Activated B cell treated with CpG ODN at 0.5 μM for 24 hours (primary cell): ENCODE measurements at regions not wholly inside any gene's neighbourhood (a gene's known extent, or its start where the extent isn't known, plus 50 kb on each side); places are given as distances from the start of the nearest gene placed in this dataset.

Source experiments
- ATAC-seq: fragments of 200-7000 bp; cut with Tn5 transposase; one replicate; pipeline ENCODE4 v1.10.0; 2021; ENCODE audit warnings: low read depth, mild to moderate bottlenecking, moderate library complexity
- CTCF ChIA-PET: fragments of 350-600 bp; sonication (Branson Sonifier 250); formaldehyde crosslinking; loops from one replicate; lab custom pipeline; 2021; ENCODE audit warnings: antibody characterized with exemption; lab: Charles Lee
- POLR2A ChIA-PET: fragments of 350-600 bp; sonication (Branson Sonifier 250); formaldehyde crosslinking; loops from one replicate; lab custom pipeline; 2021; ENCODE audit warnings: antibody characterized with exemption; lab: Charles Lee
- DNase-seq: peaks from one replicate; pipeline ENCODE4 v3.0.0; 2022
- H3K27ac Mint-ChIP-seq: one replicate; pipeline ENCODE4 v1.8.0; 2020; ENCODE audit warnings: mixed read lengths
- H3K27me3 Mint-ChIP-seq: one replicate; pipeline ENCODE4 v1.8.0; 2021; ENCODE audit warnings: mixed read lengths
- H3K36me3 Mint-ChIP-seq: one replicate; pipeline ENCODE4 v1.8.0; 2021; ENCODE audit warnings: low read depth, mixed read lengths
- H3K4me1 Mint-ChIP-seq: one replicate; pipeline ENCODE4 v1.8.0; 2021; ENCODE audit warnings: mixed read lengths
- H3K4me3 Mint-ChIP-seq: one replicate; pipeline ENCODE4 v1.8.0; 2020; ENCODE audit warnings: mild to moderate bottlenecking, mixed read lengths
- H3K9me3 Mint-ChIP-seq: one replicate; pipeline ENCODE4 v1.8.0; 2020; ENCODE audit warnings: mixed read lengths
- intact Hi-C: fragments of 100-400 bp; cut with micrococcal nuclease; formaldehyde crosslinking; loops from one replicate; pipeline ENCODE4 v1.15.1; 2024
- TF ChIP-seq, protein P1 (sequence below): fragments of 200-600 bp; IDR thresholded peaks from one replicate; pipeline ENCODE4 v1.8.0; 2022; ENCODE audit warnings: antibody characterized with exemption, mild to moderate bottlenecking

DNA sequence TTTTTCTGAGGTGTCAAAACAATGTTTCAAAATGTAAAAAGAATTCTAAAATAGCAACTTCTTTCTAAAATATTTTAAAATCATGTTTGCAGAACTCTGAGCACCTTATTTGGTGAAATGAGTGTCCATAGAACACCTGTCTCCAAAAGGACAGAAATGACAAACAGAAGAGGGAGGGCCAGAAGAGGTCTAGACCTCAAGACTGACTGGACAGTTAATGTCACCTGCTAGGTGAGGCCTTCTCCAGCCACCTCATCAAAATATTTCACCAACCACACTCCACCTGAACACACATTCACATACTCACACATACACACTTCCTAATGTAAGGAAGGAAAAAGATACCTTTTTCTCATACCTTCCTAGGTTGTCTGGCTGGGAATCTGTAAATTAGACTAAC, 147.8 kb upstream of the PLEKHA5 start:
- DNase-seq = no peak
- no peak for ATAC-seq
- Mint-ChIP-seq H3K4me1 (no peaks in the 10 kb centered on the region), H3K9me3 (peaks cover 7% of the 10 kb centered on the region), H3K27me3 (no peaks in the 10 kb centered on the region), H3K36me3 (no peaks in the 10 kb centered on the region), H3K27ac (no peak overlapping the region), H3K4me3 (no peak overlapping the region)
- POLR2A ChIA-PET = no interaction called here
- intact Hi-C loops = no loop called here
- CTCF ChIA-PET = no interaction called here
- TF ChIP-seq, protein P1, sequence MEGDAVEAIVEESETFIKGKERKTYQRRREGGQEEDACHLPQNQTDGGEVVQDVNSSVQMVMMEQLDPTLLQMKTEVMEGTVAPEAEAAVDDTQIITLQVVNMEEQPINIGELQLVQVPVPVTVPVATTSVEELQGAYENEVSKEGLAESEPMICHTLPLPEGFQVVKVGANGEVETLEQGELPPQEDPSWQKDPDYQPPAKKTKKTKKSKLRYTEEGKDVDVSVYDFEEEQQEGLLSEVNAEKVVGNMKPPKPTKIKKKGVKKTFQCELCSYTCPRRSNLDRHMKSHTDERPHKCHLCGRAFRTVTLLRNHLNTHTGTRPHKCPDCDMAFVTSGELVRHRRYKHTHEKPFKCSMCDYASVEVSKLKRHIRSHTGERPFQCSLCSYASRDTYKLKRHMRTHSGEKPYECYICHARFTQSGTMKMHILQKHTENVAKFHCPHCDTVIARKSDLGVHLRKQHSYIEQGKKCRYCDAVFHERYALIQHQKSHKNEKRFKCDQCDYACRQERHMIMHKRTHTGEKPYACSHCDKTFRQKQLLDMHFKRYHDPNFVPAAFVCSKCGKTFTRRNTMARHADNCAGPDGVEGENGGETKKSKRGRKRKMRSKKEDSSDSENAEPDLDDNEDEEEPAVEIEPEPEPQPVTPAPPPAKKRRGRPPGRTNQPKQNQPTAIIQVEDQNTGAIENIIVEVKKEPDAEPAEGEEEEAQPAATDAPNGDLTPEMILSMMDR = no peak

DNA sequence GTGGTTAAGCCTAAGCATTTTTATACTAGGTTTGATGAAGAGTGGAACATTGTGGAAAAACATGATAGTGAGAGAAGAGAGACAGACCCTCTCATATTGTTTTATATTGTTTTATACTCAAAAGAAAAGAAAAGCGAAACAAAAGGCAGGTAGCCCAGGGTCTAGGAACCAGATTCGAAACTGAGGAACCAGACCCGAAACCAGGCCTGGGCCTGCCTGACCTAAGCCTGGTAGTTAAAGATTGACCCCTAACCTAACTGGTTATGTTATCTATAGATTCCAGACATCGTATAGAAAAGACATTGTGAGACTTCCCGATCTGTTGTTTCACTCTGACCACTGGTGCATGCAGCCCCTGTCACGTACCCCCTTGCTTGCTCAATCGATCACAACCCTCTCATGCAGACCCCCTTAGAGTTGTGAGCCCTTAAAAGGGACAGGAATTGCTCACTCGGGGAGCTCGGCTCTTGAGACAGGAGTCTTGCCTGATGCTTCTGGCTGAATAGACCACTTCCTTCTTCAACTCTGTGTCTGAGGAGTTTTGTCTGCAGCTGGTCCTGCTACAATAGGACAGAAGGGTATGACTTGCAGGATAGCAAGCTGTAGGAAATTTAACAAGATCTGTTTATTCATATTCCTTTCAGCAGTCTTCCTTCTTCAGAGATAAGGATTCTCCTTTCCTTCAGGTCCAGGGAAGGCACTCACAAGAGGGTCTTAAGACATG, 147.1 kb upstream of the PLEKHA5 start:
- Mint-ChIP-seq H3K9me3 (peaks cover 7% of the 10 kb centered on the region), H3K27me3 (no peaks in the 10 kb centered on the region), H3K36me3 (no peaks in the 10 kb centered on the region), H3K4me1 (no peaks in the 10 kb centered on the region), H3K4me3 (no peak overlapping the region), H3K27ac (no peak overlapping the region)
- intact Hi-C loops = no loop called here
- CTCF ChIA-PET = no interaction called here
- TF ChIP-seq, protein P1 = no peak
- DNase-seq (no peak), ATAC-seq (no peak)
- POLR2A ChIA-PET = no interaction called here

DNA sequence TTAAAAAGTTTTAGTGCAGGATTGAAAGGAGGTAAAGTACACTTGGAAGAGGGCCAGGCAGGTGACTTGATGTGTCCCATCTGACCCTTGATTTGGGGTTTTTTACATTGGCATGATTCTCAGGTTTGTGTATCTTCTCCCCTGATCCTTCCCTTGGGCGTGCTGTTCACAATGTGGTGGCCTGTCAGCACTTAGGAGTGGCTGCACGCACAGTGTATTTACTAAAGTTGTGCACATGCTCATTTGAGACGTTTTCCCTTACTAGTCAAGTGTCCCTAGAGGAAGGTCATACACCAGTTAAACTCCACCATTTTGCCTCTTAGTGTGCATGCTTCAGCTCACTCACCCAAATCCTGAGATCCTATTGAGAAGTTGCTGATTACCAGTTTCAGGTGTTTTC, 145.7 kb upstream of the PLEKHA5 start:
- H3K36me3 Mint-ChIP-seq = no peaks in the 10 kb centered on the region
- ChIA-PET POLR2A (no interaction called here), CTCF (no interaction called here)
- intact Hi-C loops = no loop called here
- H3K27ac Mint-ChIP-seq = no peak overlapping the region
- peaks cover 3% of the 10 kb centered on the region for H3K9me3 Mint-ChIP-seq
- no peak overlapping the region for H3K4me3 Mint-ChIP-seq
- H3K4me1 Mint-ChIP-seq = no peaks in the 10 kb centered on the region
- DNase-seq (no peak), ATAC-seq (no peak)
- no peaks in the 10 kb centered on the region for H3K27me3 Mint-ChIP-seq
- TF ChIP-seq, protein P1 = no peak

DNA sequence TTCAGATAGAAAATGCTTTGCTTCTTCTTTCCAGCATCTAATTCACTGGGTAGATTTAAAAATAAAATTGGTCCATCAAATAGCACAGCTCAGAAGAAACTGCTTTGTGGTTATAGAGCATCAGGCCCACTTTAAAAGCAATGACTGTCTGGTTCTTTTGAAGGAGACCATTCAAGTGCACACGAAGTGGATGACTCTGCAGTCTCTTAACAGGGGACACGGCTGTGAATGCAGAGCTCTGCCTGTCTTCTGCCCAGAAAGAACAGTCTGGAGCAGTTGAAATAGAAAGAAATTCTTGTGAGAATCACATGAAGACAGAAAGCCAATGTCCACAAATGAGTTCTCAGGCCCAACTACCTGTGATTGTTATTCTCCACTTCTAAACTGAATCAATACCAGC, 138.7 kb upstream of the PLEKHA5 start:
- CTCF ChIA-PET = no interaction called here
- no peaks in the 10 kb centered on the region for H3K4me1 Mint-ChIP-seq
- intact Hi-C loops = no loop called here
- no peak overlapping the region for H3K27ac Mint-ChIP-seq
- no peaks in the 10 kb centered on the region for H3K36me3 Mint-ChIP-seq
- ATAC-seq (no peak), DNase-seq (no peak)
- H3K27me3 Mint-ChIP-seq = no peaks in the 10 kb centered on the region
- POLR2A ChIA-PET = no interaction called here
- no peak overlapping the region for H3K4me3 Mint-ChIP-seq
- H3K9me3 Mint-ChIP-seq = no peaks in the 10 kb centered on the region
- TF ChIP-seq, protein P1 = no peak

DNA sequence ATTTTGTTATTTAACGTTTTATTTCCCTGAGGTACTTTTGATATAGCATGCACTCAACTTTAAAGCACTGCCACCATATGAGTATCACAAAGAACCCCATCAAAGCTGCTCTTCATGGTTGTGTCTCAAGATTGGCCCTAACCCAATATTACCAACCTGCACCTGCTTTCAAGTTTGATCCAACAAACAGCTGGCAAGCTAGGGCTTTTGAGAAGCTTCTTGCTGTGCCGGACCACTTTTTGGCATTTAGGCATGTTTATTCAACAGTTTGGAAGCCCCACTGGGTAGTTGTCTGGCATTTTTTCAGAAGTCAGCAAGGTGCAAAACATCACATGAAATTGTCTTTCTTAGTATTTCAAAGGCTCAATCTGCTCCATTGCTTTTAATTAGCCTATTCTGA, 137.2 kb upstream of the PLEKHA5 start:
- ATAC-seq (no peak), DNase-seq (no peak)
- H3K27ac Mint-ChIP-seq = no peak overlapping the region
- H3K4me1 Mint-ChIP-seq = no peaks in the 10 kb centered on the region
- TF ChIP-seq, protein P1 = no peak
- POLR2A ChIA-PET = no interaction called here
- CTCF ChIA-PET = no interaction called here
- H3K27me3 Mint-ChIP-seq = no peaks in the 10 kb centered on the region
- intact Hi-C loops = no loop called here
- H3K4me3 Mint-ChIP-seq = no peak overlapping the region
- no peaks in the 10 kb centered on the region for H3K9me3 Mint-ChIP-seq
- H3K36me3 Mint-ChIP-seq = no peaks in the 10 kb centered on the region
